CD14-positive monocyte (primary cell): ENCODE measurements at regions not wholly inside any gene's neighbourhood (a gene's known extent, or its start where the extent isn't known, plus 50 kb on each side); places are given as distances from the start of the nearest gene placed in this dataset.

ENCODE experiments used
- DNase-seq, 3 donors: peaks; one replicate each; pipeline ENCODE4 v3.0.0-alpha.2; 2011 to 2022
- H2AFZ ChIP-seq: 2 replicates; pipeline ENCODE4 v1.6.0; 2012; ENCODE audit warnings: mild to moderate bottlenecking, low read depth, low read length, inconsistent platforms; ENCODE audit not compliant: insufficient read depth, poor library complexity, severe bottlenecking
- H3K27ac ChIP-seq, 2 donors: 1 replicate in 1 of 2; 2 replicates in 1 of 2; pipeline ENCODE4 v1.5.1; 2012 to 2013; ENCODE audit warnings: low read length in 2 of 2, control low read depth in 1 of 2, inconsistent platforms in 1 of 2, low read depth in 1 of 2, mild to moderate bottlenecking in 1 of 2
- H3K27me3 ChIP-seq, 2 donors: one replicate each; pipeline versions ENCODE4 v1.6.0 to v1.6.1; 2011 to 2013; ENCODE audit warnings: low read length in 2 of 2; ENCODE audit not compliant: control insufficient read depth in 2 of 2, insufficient read depth in 2 of 2
- H3K36me3 ChIP-seq, 2 donors: replicated peaks in 1 of 2; 1 replicate in 1 of 2; 2 replicates in 1 of 2; pipeline versions ENCODE4 v1.5.1 to v1.6.1; 2012 to 2013; ENCODE audit warnings: low read length in 2 of 2, control low read depth in 1 of 2, inconsistent platforms in 1 of 2, mild to moderate bottlenecking in 1 of 2; ENCODE audit not compliant: insufficient read depth in 2 of 2, control insufficient read depth in 1 of 2
- H3K4me1 ChIP-seq, 2 donors: 1 replicate in 1 of 2; 2 replicates in 1 of 2; pipeline versions ENCODE4 v1.5.1 to v1.6.1; 2012 to 2013; ENCODE audit warnings: low read length in 2 of 2, control low read depth in 1 of 2, inconsistent platforms in 1 of 2, mild to moderate bottlenecking in 1 of 2, moderate library complexity in 1 of 2; ENCODE audit not compliant: insufficient read depth in 2 of 2, control insufficient read depth in 1 of 2
- H3K4me2 ChIP-seq: replicated peaks from 2 replicates; pipeline ENCODE3; 2012; ENCODE audit warnings: low read length, moderate library complexity, mild to moderate bottlenecking; ENCODE audit not compliant: poor library complexity, severe bottlenecking; ENCODE audit errors: extremely low read depth
- H3K4me3 ChIP-seq, 3 experiments: fragments of 200-600 bp in 1 of 3; sonication (generic) in 1 of 3; replicated peaks in 1 of 3; 1 replicate in 2 of 3; 2 replicates in 1 of 3; pipeline ENCODE4 v1.5.1; 2011 to 2013; ENCODE audit warnings: low read length in 3 of 3, mild to moderate bottlenecking in 3 of 3, control low read depth in 2 of 3, low read depth in 2 of 3, inconsistent platforms in 1 of 3, moderate library complexity in 1 of 3
- H3K79me2 ChIP-seq: 2 replicates; pipeline ENCODE4 v1.6.0; 2012; ENCODE audit warnings: mild to moderate bottlenecking, control low read depth, inconsistent platforms, low read length, moderate library complexity; ENCODE audit not compliant: insufficient read depth
- H3K9ac ChIP-seq: 2 replicates; pipeline ENCODE4 v1.6.0; 2017; ENCODE audit warnings: low read length, mild to moderate bottlenecking; ENCODE audit not compliant: insufficient read depth, poor library complexity, severe bottlenecking
- H3K9me3 ChIP-seq, 2 donors: replicated peaks in 1 of 2; 1 replicate in 1 of 2; 2 replicates in 1 of 2; pipeline versions ENCODE4 v1.5.1 to v1.6.1; 2012 to 2013; ENCODE audit warnings: low read length in 2 of 2, control low read depth in 1 of 2; ENCODE audit not compliant: control insufficient read depth in 1 of 2, insufficient read depth in 1 of 2
- H4K20me1 ChIP-seq: 2 replicates; pipeline ENCODE4 v1.6.0; 2012; ENCODE audit warnings: mild to moderate bottlenecking, low read length, control low read depth, moderate library complexity; ENCODE audit not compliant: insufficient read depth
- H3K27ac Mint-ChIP-seq, 7 donors: one replicate each; pipeline ENCODE4 v1.8.0; 2020; ENCODE audit warnings: mild to moderate bottlenecking in 7 of 7, mixed read lengths in 7 of 7, moderate library complexity in 6 of 7, inconsistent platforms in 2 of 7
- H3K27me3 Mint-ChIP-seq, 3 donors: one replicate each; pipeline ENCODE4 v1.8.0; 2021 to 2022; ENCODE audit warnings: low read depth in 3 of 3, mild to moderate bottlenecking in 3 of 3, mixed read lengths in 3 of 3, moderate library complexity in 3 of 3, inconsistent platforms in 1 of 3
- H3K36me3 Mint-ChIP-seq, 2 donors: one replicate each; pipeline ENCODE4 v1.8.0; 2020; ENCODE audit warnings: mixed read lengths in 2 of 2, inconsistent platforms in 1 of 2, mild to moderate bottlenecking in 1 of 2
- H3K4me1 Mint-ChIP-seq: one replicate; pipeline ENCODE4 v1.8.0; 2020; ENCODE audit warnings: mild to moderate bottlenecking, mixed read lengths
- H3K4me3 Mint-ChIP-seq, 2 donors: one replicate each; pipeline ENCODE4 v1.8.0; 2020; ENCODE audit warnings: mild to moderate bottlenecking in 2 of 2, mixed read lengths in 2 of 2, moderate library complexity in 1 of 2
- H3K9me3 Mint-ChIP-seq, 7 donors: one replicate each; pipeline ENCODE4 v1.8.0; 2020 to 2022; ENCODE audit warnings: mixed read lengths in 7 of 7, mild to moderate bottlenecking in 6 of 7, moderate library complexity in 6 of 7, inconsistent platforms in 2 of 7
- CTCF ChIP-seq: fragments of 200-600 bp; IDR thresholded peaks from one replicate; pipeline ENCODE4 v1.8.0; 2022; ENCODE audit warnings: antibody characterized with exemption, mild to moderate bottlenecking
- WGBS: methylation state at CpG from one replicate; pipeline ENCODE4 v1.1.5; 2013; ENCODE audit warnings: missing lambda C conversion rate; ENCODE audit not compliant: insufficient coverage; 5-methylcytosine and 5-hydroxymethylcytosine counted together
- intact Hi-C, 2 donors: fragments of 100-400 bp; cut with micrococcal nuclease; formaldehyde crosslinking; loops; one replicate each; pipeline versions ENCODE4 v1.15.0 to v1.15.1; 2023

GRCh38 chr16:73853968-73854367 is 442.6 kb upstream of the PSMD7 start:
- WGBS: 93% methylated on average over 3 of the region's 5 CpGs

GRCh38 chr16:73852561-73852960 is 444.1 kb upstream of the PSMD7 start:
- no peaks in the 10 kb centered on the region for H3K9me3 ChIP-seq
- H3K27ac Mint-ChIP-seq: no peak overlapping the region
- H3K9me3 Mint-ChIP-seq: peaks cover 0 to 6% (median 3%) of the 10 kb centered on the region in 7 donors
- no peaks in the 10 kb centered on the region for H3K36me3 ChIP-seq
- H3K4me2 ChIP-seq: no peak overlapping the region
- H3K27ac ChIP-seq: no peak overlapping the region
- no peaks in the 10 kb centered on the region for H3K27me3 ChIP-seq
- no peaks in the 10 kb centered on the region for H3K36me3 Mint-ChIP-seq
- H3K9ac ChIP-seq: no peak overlapping the region
- WGBS: 86% methylated on average over 1 of the region's 1 CpG
- H2AFZ ChIP-seq: no peak overlapping the region
- no peak for DNase-seq
- no peak overlapping the region for H3K4me3 Mint-ChIP-seq
- H3K27me3 Mint-ChIP-seq: peaks cover 2 to 8% (median 5%) of the 10 kb centered on the region in 3 donors
- no peaks in the 10 kb centered on the region for H3K79me2 ChIP-seq
- no peaks in the 10 kb centered on the region for H4K20me1 ChIP-seq
- no peak for TF ChIP-seq CTCF
- H3K4me3 ChIP-seq: no peak overlapping the region
- H3K4me1 Mint-ChIP-seq: no peaks in the 10 kb centered on the region
- intact Hi-C loops: no loop called here
- no peaks in the 10 kb centered on the region for H3K4me1 ChIP-seq

More at GRCh38 chr16:73853968-73854367, 442.6 kb upstream of the PSMD7 start:
- H3K27me3 ChIP-seq: no peaks in the 10 kb centered on the region
- no peaks in the 10 kb centered on the region for H3K36me3 ChIP-seq
- H3K4me1 Mint-ChIP-seq: no peaks in the 10 kb centered on the region
- no peak overlapping the region for H3K4me2 ChIP-seq
- H2AFZ ChIP-seq: no peak overlapping the region
- no peak for DNase-seq
- H3K27ac Mint-ChIP-seq: no peak overlapping the region
- no peaks in the 10 kb centered on the region for H3K4me1 ChIP-seq
- H3K4me3 ChIP-seq: no peak overlapping the region
- no peaks in the 10 kb centered on the region for H3K36me3 Mint-ChIP-seq
- no peaks in the 10 kb centered on the region for H3K79me2 ChIP-seq
- H3K9ac ChIP-seq: no peak overlapping the region
- no peaks in the 10 kb centered on the region for H3K9me3 ChIP-seq
- H3K9me3 Mint-ChIP-seq: peaks cover 0 to 9% (median 3%) of the 10 kb centered on the region in 7 donors
- no peak overlapping the region for H3K4me3 Mint-ChIP-seq
- H3K27me3 Mint-ChIP-seq: peaks cover 4 to 9% (median 5%) of the 10 kb centered on the region in 3 donors
- no peaks in the 10 kb centered on the region for H4K20me1 ChIP-seq
- no peak overlapping the region for H3K27ac ChIP-seq
- no peak for TF ChIP-seq CTCF
- intact Hi-C loops: no loop called here
